GM23338 (cell line): ENCODE measurements at regions not wholly inside any gene's neighbourhood (a gene's known extent, or its start where the extent isn't known, plus 50 kb on each side); places are given as distances from the start of the nearest gene placed in this dataset.

Experiments
- ATAC-seq: fragments of 200-7000 bp; cut with Tn5 transposase; 3 replicates; pipeline ENCODE4 v1.9.1; 2020
- DNase-seq: peaks from one replicate; pipeline ENCODE4 v3.0.0-alpha.2; 2015; ENCODE audit warnings: low spot score
- H2AFZ ChIP-seq: fragments of 200-600 bp; sonication (generic); 2 replicates; pipeline ENCODE4 v1.8.0; 2016; ENCODE audit warnings: antibody characterized with exemption, mild to moderate bottlenecking, moderate library complexity
- H3F3A ChIP-seq: fragments of 200-600 bp; sonication (generic); replicated peaks from 2 replicates; pipeline ENCODE4 v1.8.0; 2017; ENCODE audit warnings: antibody characterized with exemption, mixed run types, low read depth
- H3K27ac ChIP-seq: fragments of 200-600 bp; sonication (generic); 2 replicates; pipeline ENCODE4 v1.6.1; 2016; ENCODE audit warnings: low read depth
- H3K27me3 ChIP-seq: fragments of 200-600 bp; sonication (generic); 2 replicates; pipeline ENCODE4 v1.8.0; 2016; ENCODE audit warnings: mild to moderate bottlenecking, mixed run types, moderate library complexity; ENCODE audit not compliant: insufficient read depth
- H3K36me3 ChIP-seq: fragments of 200-600 bp; sonication (generic); 2 replicates; pipeline ENCODE4 v1.8.0; 2016; ENCODE audit warnings: mild to moderate bottlenecking; ENCODE audit not compliant: insufficient read depth
- H3K4me1 ChIP-seq: fragments of 200-600 bp; sonication (generic); 2 replicates; pipeline ENCODE4 v1.8.0; 2016; ENCODE audit warnings: mild to moderate bottlenecking, moderate library complexity; ENCODE audit not compliant: insufficient read depth
- H3K4me2 ChIP-seq: fragments of 200-600 bp; sonication (generic); 2 replicates; pipeline ENCODE4 v1.7.1; 2017; ENCODE audit warnings: mixed run types
- H3K4me3 ChIP-seq: fragments of 200-600 bp; sonication (generic); 2 replicates; pipeline ENCODE4 v1.6.1; 2016; ENCODE audit warnings: mixed run types
- H3K79me2 ChIP-seq: fragments of 200-600 bp; sonication (generic); replicated peaks from 2 replicates; pipeline ENCODE4 v1.8.0; 2017; ENCODE audit warnings: mild to moderate bottlenecking; ENCODE audit not compliant: insufficient read depth
- H3K9me2 ChIP-seq: fragments of 200-600 bp; sonication (generic); 2 replicates; pipeline ENCODE4 v1.8.0; 2017; ENCODE audit not compliant: insufficient read depth
- H4K20me1 ChIP-seq: fragments of 200-600 bp; sonication (generic); replicated peaks from 2 replicates; pipeline ENCODE4 v1.8.0; 2017; ENCODE audit warnings: mild to moderate bottlenecking; ENCODE audit not compliant: insufficient read depth
- H3K27ac Mint-ChIP-seq: 2 replicates; pipeline ENCODE4 v1.8.0; 2020; ENCODE audit warnings: inconsistent platforms, mild to moderate bottlenecking, moderate library complexity, mixed read lengths
- H3K27me3 Mint-ChIP-seq: 3 replicates; pipeline ENCODE4 v1.8.0; 2022; ENCODE audit warnings: low read depth, mild to moderate bottlenecking, moderate library complexity, mixed read lengths, inconsistent platforms; ENCODE audit not compliant: insufficient read depth, poor library complexity
- H3K36me3 Mint-ChIP-seq: 3 replicates; pipeline ENCODE4 v1.8.0; 2021; ENCODE audit warnings: low read depth, mild to moderate bottlenecking, inconsistent platforms, moderate library complexity, mixed read lengths
- H3K4me1 Mint-ChIP-seq: 3 replicates; pipeline ENCODE4 v1.8.0; 2020; ENCODE audit warnings: mild to moderate bottlenecking, inconsistent platforms, mixed read lengths
- H3K4me3 Mint-ChIP-seq: 3 replicates; pipeline ENCODE4 v1.8.0; 2021; ENCODE audit warnings: moderate library complexity, mild to moderate bottlenecking, inconsistent platforms, mixed read lengths
- H3K9me3 Mint-ChIP-seq: 3 replicates; pipeline ENCODE4 v1.8.0; 2020; ENCODE audit warnings: moderate library complexity, mild to moderate bottlenecking, inconsistent platforms, mixed read lengths
- CREB1 ChIP-seq: fragments of 250-450 bp; sonication (Bioruptor Pico); IDR thresholded peaks from 2 replicates; pipeline ENCODE4 v1.5.0; 2020; ENCODE audit warnings: low read depth, mild to moderate bottlenecking, moderate library complexity
- CTCF ChIP-seq, 2 experiments: fragments of 200-600 bp in 1 of 2; sonication (generic) in 1 of 2; conservative IDR thresholded peaks; 2 replicates each; pipeline versions ENCODE4 v1.5.1 to v1.6.1; 2016 to 2017; ENCODE audit warnings: antibody characterized with exemption in 2 of 2, low read depth in 2 of 2, mild to moderate bottlenecking in 2 of 2, moderate library complexity in 1 of 2
- ETS1 ChIP-seq: IDR thresholded peaks from 2 replicates; pipeline ENCODE4 v1.6.1; 2016; ENCODE audit warnings: antibody characterized with exemption
- EZH2 ChIP-seq: fragments of 200-600 bp; sonication (generic); IDR thresholded peaks from one replicate; pipeline ENCODE4 v1.8.0; 2017; ENCODE audit warnings: antibody characterized with exemption, mild to moderate bottlenecking, low read depth; ENCODE audit not compliant: unreplicated experiment
- EZH2phosphoT487 ChIP-seq: fragments of 200-600 bp; sonication (generic); IDR thresholded peaks from one replicate; pipeline ENCODE4 v1.8.1; 2018; ENCODE audit warnings: antibody characterized with exemption; ENCODE audit not compliant: unreplicated experiment
- JUNB ChIP-seq: IDR thresholded peaks from one replicate; pipeline ENCODE4 v1.6.1; 2016; ENCODE audit warnings: antibody characterized with exemption; ENCODE audit not compliant: unreplicated experiment
- POLR2AphosphoS5 ChIP-seq: IDR thresholded peaks from 2 replicates; pipeline ENCODE4 v1.6.1; 2016; ENCODE audit warnings: antibody characterized with exemption, low read depth
- ZNF114 ChIP-seq: fragments of 250-450 bp; sonication (Bioruptor Pico); IDR thresholded peaks from 2 replicates; pipeline ENCODE4 v1.5.0; 2020; ENCODE audit warnings: mild to moderate bottlenecking, moderate library complexity
- ZNF331 ChIP-seq: fragments of 250-450 bp; sonication (Bioruptor Pico); IDR thresholded peaks from 2 replicates; pipeline ENCODE4 v1.5.0; 2020; ENCODE audit warnings: low read depth, mild to moderate bottlenecking, moderate library complexity
- ZNF462 ChIP-seq: fragments of 250-450 bp; sonication (Bioruptor Pico); IDR thresholded peaks from 2 replicates; pipeline ENCODE4 v1.5.0; 2020; ENCODE audit warnings: mild to moderate bottlenecking, moderate library complexity

- Mint-ChIP-seq H3K4me1 (peaks cover 3% of the 10 kb centered on the region; the same call in 1 of the 3 replicates), H3K27me3 (peaks cover 2% of the 10 kb centered on the region), H3K9me3 (no peaks in the 10 kb centered on the region), H3K4me3 (no peak overlapping the region), H3K36me3 (no peaks in the 10 kb centered on the region), H3K27ac (no peak overlapping the region)
- no peak for TF ChIP-seq CTCF (conservative IDR thresholded peaks at IDR 0.05; ENCODE audit: low read depth in 2 of 2)
- Histone ChIP-seq H3K79me2 (no peaks in the 10 kb centered on the region), H3K4me3 (no peak overlapping the region), H3K36me3 (no peaks in the 10 kb centered on the region), H4K20me1 (no peaks in the 10 kb centered on the region; the same call in 1 of the 2 replicates), H2AFZ (no peak overlapping the region), H3K27me3 (no peaks in the 10 kb centered on the region), H3K27ac (no peak overlapping the region), H3K4me1 (no peaks in the 10 kb centered on the region; the same call in 1 of the 2 replicates), H3F3A (no peaks in the 10 kb centered on the region), H3K4me2 (no peak overlapping the region), H3K9me2 (peaks cover 8% of the 10 kb centered on the region; the same call in 1 of the 2 replicates)
- DNase-seq (no peak), ATAC-seq (no peak)
These were observed 473.6 kb upstream of the ASIC2 start for GRCh38 chr17:33766721-33767120.

- DNase-seq (no peak), ATAC-seq (no peak)
- H3F3A ChIP-seq = no peaks in the 10 kb centered on the region
- no peak overlapping the region for H2AFZ ChIP-seq
- H3K9me2 ChIP-seq = no peaks in the 10 kb centered on the region
- no peaks in the 10 kb centered on the region for H3K36me3 Mint-ChIP-seq
- no peak overlapping the region for H3K4me3 ChIP-seq
- peaks cover 3% of the 10 kb centered on the region; the same call in 1 of the 3 replicates for H3K4me1 Mint-ChIP-seq
- H3K27ac ChIP-seq = no peak overlapping the region
- no peaks in the 10 kb centered on the region for H3K27me3 Mint-ChIP-seq
- no peak overlapping the region for H3K27ac Mint-ChIP-seq
- no peaks in the 10 kb centered on the region for H3K27me3 ChIP-seq
- no peaks in the 10 kb centered on the region for H3K36me3 ChIP-seq
- no peaks in the 10 kb centered on the region; the same call in 1 of the 2 replicates for H3K4me1 ChIP-seq
- no peak overlapping the region for H3K4me3 Mint-ChIP-seq
- H3K9me3 Mint-ChIP-seq = no peaks in the 10 kb centered on the region
- TF ChIP-seq ETS1 (no peak), EZH2 (no peak), ZNF114 (CRISPR knock-in tag) (no peak), ZNF331 (no peak), JUNB (no peak), ZNF462 (no peak), EZH2phosphoT487 (no peak), CREB1 (CRISPR knock-in tag) (no peak), POLR2AphosphoS5 (no peak), CTCF (conservative IDR thresholded peaks at IDR 0.05; ENCODE audit: low read depth in 2 of 2) (no peak)
- no peak overlapping the region for H3K4me2 ChIP-seq
- H4K20me1 ChIP-seq = no peaks in the 10 kb centered on the region; the same call in 1 of the 2 replicates
- no peaks in the 10 kb centered on the region for H3K79me2 ChIP-seq
These were observed 476.0 kb upstream of the ASIC2 start for GRCh38 chr17:33769066-33769465.
